ENCODE measurements at regions not wholly inside any gene's neighbourhood (a gene's known extent, or its start where the extent isn't known, plus 50 kb on each side); places are given as distances from the start of the nearest gene placed in this dataset.

DNA sequence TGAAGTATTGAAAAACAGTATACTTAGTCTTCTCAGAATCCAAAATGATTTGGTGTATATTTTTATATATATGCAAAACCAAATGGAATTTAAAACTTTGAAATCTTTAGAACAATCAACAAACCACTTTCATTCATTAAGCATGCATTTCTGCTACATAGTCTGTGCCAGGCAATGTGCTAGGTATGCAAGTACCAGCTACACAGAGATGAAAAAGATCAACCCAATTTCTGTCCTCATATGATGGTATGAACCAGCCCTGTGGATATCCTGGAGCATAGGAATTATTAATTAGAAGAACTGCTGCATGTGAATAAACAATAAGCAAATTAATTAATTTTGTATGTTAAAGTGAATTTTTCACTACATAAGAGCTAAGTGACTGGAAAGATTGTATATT, 51.2 kb upstream of the RTN4 start:
- ATAC-seq, result no peak
- peaks cover 11% of the 10 kb centered on the region for H3K4me1 ChIP-seq (ENCODE audit: control insufficient read depth, insufficient read depth, low read length)
- DNase-seq, result no peak
- H3K27ac ChIP-seq (ENCODE audit: low read length), result no peak overlapping the region
- H3K4me3 ChIP-seq (ENCODE audit: low read length), result no peak overlapping the region
- H3K27me3 ChIP-seq (ENCODE audit: control insufficient read depth, insufficient read depth), result no peaks in the 10 kb centered on the region
- no peaks in the 10 kb centered on the region for H3K9me3 ChIP-seq (ENCODE audit: control insufficient read depth, low read length)
- intact Hi-C loops (cut with DNase I), result loop anchor here in 1 of 4 donors (5.0 kb wide), 1 partner anchor 49 kb away; the partner anchor contains the start of gene RTN4

DNA sequence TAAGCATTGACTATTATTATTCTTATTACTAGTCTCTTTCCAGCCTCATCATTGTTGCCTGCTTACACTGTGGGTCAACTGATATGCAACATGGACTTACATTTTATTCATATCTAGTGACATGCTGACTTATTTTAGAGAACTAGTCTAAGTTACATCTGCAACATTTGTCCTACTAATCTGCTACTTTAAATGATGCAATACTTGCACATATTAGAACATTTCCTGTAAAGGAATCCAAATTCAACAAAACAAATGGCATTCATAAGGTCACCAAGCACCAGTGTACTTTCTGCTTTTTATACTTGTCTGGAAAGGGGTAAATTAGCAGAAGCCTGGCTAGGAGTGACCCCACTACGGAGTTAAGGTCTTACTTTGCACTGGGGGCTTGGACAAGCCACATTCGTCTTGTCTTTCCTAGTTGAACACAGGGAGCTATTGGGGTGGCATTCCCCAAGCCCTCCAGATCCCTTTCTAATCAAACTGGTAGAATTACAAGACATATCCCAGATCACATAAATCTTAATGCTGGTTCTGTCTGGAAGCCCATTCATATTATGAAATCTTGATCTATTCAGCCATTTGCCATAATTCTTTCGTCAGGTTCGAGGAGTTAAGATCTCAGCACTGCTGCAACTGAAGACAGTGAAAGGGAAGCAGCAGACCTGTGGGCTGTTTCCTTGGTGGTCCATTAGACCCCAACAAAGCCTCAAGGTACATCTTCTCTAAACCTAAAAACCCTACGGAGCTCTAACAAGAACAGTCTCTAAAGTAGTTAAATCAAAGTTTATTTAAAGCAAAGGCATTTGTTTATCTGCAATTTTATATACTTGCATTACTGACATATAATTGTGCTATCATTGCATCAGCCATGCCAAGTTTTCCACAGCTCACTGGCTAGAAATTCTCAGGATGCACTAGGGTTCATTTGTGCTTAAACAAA, 49.9 kb upstream of the RTN4 start:
- peaks cover 11% of the 10 kb centered on the region for H3K4me1 ChIP-seq (ENCODE audit: control insufficient read depth, insufficient read depth, low read length)
- no peak for DNase-seq
- ATAC-seq, result peak; percentile 71 to 80
- H3K4me3 ChIP-seq (ENCODE audit: low read length), result no peak overlapping the region
- 24% methylated on average over 5 of the region's 5 CpGs for WGBS
- no peaks in the 10 kb centered on the region for H3K27me3 ChIP-seq (ENCODE audit: control insufficient read depth, insufficient read depth)
- no peaks in the 10 kb centered on the region for H3K9me3 ChIP-seq (ENCODE audit: control insufficient read depth, low read length)
- H3K27ac ChIP-seq (ENCODE audit: low read length), result peak overlapping the region; percentile 62
- intact Hi-C loops (cut with DNase I), result loop anchor here in 1 of 4 donors (5.0 kb wide), 1 partner anchor 48 kb away; the partner anchor contains the start of gene RTN4
